IPS-NIHi7 (cell line): ENCODE measurements at regions not wholly inside any gene's neighbourhood (a gene's known extent, or its start where the extent isn't known, plus 50 kb on each side); places are given as distances from the start of the nearest gene placed in this dataset.
A peak's percentile ranks its signal among the peaks of the same experiment; 100 is the strongest.

Source experiments
- DNase-seq: peaks from one replicate; pipeline ENCODE4 v3.0.0; 2012; ENCODE audit warnings: mixed read lengths; ENCODE audit errors: extremely low spot score

DNA sequence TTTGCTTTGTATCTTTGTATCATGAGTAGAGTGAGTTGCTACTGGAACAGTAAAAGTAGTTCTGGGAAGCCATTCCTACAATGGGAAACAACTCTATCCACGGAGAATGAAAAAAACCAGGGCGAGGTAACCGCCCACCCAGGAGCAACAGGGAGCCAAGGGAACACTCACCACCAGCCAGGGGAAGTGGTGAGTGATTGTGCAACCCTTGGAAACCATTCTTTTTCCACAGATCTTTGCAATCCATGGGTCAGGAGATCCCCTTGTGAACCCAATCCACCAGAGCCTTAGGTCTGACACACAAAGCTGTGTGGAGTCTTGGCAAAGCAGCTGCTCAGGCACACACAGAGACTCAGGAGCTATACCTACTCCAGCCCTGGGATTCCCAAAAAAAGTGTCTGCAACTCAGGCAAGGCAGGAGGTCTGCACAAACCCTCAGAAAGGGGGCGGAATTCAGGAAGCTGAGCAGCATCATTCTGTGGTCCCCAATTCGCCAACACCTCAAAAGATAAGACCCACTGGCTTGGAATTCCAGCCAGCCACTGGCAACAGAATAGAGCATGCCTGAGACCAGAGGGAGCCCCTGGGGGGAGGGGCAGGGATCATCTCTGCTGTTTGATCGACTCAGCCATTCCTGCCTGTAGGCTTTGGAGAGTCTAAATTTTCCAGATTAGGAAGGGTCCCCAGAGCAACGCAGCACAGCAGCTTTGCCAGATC is 52.1 kb upstream of the PPFIA2 start:
- peak; percentile 20 for DNase-seq

DNA sequence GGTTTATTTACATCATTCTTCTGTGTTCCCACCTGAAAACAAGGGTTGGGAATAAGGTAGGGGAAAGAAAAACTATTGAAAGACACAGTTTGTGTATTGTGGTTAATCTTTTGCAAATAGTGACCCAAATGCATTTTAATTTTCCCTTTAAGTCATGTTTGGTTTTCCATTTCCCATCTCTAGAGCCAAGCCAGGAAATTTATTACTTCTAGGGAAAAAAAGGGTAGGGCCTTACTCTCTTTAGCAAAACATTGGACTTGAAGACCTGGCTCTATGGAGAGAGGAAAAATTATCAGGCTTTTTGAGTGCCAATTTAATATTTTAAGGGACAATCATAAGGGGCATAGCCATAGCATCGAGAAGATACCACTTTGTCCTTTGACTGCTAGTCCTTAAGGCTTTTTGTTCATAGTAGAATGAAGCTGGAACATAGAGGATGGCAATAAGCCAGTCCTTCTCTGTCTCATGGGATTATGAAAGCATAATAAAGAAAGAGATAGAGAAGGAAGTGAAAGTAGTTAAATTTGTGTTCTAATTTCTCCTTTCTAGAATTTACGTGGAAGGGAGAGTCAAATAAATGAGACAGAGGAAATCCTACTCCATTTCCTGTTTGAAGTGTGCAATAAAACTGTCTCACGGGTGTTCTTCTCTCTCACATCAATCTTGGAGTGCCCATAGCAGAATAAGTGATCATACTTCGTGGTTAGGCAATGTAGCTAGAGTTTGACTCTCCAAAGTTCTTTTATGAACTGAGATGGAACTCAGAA is 50.9 kb upstream of the PPFIA2 start:
- no peak for DNase-seq

DNA sequence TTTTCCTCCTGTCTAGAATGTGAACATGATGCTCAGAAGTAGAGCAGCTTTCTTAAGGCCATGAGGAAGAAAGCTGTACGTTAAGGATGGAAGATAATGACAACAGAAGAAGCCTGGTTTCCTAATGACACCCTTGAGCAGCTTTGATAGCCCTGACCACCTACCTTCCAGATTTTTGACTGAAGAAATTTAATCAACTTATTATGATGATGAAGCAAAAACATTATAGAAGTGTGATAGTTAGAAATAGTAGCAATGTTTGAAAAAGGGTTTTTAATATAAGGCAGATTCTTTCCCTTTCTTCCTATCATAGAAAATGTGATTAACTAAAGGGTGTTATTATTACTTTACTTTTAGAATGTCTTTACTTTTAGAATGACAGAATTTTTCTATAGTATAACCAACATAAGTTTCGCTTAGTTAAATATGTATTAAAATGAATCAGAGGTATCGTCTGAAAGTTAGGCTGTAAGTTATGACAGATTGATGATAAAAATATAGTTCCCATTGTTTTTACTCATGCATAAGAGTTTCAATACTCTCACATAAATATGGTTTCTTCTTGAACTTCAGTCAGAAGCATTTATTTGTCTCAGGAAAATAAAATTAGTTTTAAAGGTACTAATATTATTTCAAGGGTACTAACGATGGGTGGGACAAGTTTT is 50.1 kb upstream of the PPFIA2 start:
- DNase-seq = no peak
